ENCODE measurements at regions not wholly inside any gene's neighbourhood (a gene's known extent, or its start where the extent isn't known, plus 50 kb on each side); places are given as distances from the start of the nearest gene placed in this dataset.
"Not testable (repeated sequence)": the region's sequence is repeated elsewhere in the genome, so short reads cannot be mapped to it uniquely, and the experiment has no call there.

DNA sequence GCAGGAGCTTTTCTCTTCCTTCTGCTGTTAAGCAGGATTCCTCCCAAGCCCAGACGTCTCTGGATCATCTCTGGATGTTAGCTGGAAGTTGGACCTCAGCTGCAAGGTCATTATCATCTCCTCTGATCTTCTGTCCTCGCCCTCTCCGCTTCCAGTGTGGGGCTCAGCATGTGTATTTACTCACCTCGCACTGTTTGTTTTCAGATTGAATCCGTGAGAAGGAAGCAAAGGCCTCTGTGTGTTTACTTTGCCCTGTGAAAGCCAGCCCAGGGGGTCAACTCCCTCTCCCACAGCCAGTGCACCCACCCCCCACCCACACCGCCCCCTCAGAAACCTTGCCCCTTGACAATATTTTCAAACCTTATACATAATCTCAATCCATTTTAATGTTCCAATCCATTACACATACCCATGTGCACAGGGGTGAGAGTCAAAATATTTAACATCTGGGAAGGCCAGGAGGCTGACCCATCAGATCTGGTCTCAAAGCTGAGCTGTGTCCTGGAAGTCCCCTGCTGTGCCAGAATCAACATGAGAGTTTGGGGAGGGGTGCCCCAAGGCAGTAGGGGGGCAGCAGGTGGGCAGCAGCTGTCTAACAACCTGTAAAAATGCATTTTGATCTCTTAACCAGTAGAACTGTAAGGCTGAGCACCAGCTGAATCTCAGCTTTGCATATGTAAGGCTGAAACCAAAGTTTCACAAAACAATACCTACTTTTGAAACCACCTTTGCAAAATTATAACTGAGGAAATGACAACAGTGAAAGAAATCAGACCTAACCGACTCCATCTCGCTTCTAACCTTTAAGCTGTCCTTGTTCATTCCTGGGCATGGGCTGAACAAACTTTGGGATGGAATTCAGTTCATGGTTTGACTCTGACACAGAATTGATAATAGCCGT lies 157.9 kb downstream of the ZNF664 start:
- DNase-seq (ENCODE audit: low read depth, low spot score), result no peak

GRCh38 chr12:124131659-124132058 lies 158.6 kb downstream of the ZNF664 start:
- DNase-seq (ENCODE audit: low read depth, low spot score), result no peak

- DNase-seq (ENCODE audit: low read depth, low spot score), result no peak
Measured at GRCh38 chr12:124132530-124132929, 159.5 kb downstream of the ZNF664 start.

DNA sequence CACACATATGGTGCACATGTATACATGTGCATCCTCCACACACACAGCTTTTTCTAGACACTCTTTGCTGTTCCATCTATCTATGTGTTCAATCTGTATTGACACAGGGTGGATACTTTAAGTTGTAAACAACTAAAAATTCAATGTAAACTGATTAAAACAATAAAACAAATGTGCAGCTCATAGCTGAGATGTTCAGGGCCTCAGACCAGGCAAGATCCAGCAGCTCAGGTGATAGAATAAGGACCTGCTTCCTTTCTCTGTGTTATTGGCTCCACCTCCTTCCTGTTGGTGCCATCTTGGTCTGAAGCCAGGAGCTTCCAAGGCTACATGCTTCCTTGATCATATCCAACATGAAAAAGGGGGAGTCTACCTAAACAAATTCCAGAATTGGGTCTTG lies 158.1 kb upstream of the RFLNA start:
- no peak for DNase-seq (ENCODE audit: low read depth, low spot score)

DNA sequence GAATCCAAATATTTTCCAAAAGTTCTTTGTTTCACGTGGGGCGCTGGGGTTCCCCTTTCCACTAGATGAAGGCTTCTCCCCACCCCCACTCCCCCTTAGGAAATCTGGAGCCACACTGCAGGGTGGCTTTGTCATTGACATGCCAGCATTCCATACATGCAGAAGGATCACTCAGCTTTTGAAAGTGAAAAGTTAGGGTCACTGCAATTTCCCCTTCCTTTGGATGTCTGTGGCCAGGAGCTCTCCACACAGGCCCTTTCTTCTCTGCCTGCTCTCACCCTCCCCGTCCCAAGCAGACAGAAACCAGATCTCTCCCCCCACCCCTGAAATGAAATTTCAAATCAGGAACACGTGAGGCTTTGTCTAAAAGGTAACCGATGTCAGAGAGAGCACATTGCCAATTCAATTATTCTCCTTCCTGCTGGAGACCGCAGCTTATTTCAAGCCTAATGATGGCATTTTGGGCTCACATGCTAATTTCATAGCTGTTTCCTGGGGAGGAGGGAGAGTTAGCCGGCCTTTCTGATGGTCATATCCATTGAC lies 153.9 kb upstream of the RFLNA start:
- DNase-seq (ENCODE audit: low read depth, low spot score), result no peak

DNA sequence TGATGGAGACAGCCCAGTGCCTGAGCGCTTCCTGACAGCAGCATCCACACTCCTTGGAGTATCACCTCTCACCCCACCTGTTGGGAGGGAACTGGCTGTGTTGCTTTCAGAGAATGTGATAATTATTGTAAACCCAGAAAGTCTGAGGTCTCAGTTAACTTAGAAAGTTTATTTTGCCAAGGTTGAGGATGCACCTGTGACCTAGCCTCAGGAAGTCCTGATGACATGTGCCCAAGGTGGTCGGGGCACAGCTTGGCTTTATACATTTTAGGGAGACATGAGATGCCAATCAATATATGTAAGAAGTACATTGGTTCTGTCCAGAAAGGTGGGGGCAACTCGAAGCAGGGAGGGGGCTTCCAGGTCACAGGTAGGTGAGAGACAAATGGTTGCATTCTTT lies 153.3 kb upstream of the RFLNA start:
- not testable (repeated sequence) for DNase-seq (ENCODE audit: low read depth, low spot score)

GRCh38 chr12:124142395-124143035 lies 152.4 kb upstream of the RFLNA start:
- DNase-seq (ENCODE audit: low read depth, low spot score), result no peak

GRCh38 chr12:124143726-124144125 lies 151.2 kb upstream of the RFLNA start:
- DNase-seq (ENCODE audit: low read depth, low spot score), result no peak

GRCh38 chr12:124144531-124145194 lies 150.2 kb upstream of the RFLNA start:
- DNase-seq (ENCODE audit: low read depth, low spot score), result no peak

GRCh38 chr12:124147027-124147426 lies 147.9 kb upstream of the RFLNA start:
- no peak for DNase-seq (ENCODE audit: low read depth, low spot score)

- DNase-seq (ENCODE audit: low read depth, low spot score), result no peak
Measured at GRCh38 chr12:124147575-124147974, 147.3 kb upstream of the RFLNA start.

- DNase-seq (ENCODE audit: low read depth, low spot score), result no peak
Measured at GRCh38 chr12:124148481-124149273, 146.2 kb upstream of the RFLNA start.

DNA sequence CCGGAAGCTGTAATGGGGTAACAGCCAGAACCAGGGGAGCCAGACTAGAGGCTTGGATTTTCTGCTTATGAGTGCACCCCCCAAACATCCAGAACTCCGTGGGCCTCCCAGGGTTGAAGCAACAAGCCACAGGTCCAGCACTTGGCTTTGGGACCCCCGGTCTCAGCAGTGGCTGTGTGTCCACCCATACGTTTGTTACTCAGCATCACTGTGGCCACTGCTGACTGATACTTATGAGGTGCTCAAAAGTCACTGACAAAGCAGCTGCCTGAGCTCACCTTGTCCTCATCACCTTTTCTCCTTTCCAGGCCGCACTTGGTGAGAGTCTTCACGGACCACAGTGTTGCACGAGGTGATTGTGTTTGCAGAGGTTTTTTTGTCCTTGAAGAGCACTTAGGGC lies 145.6 kb upstream of the RFLNA start:
- DNase-seq (ENCODE audit: low read depth, low spot score), result no peak

DNA sequence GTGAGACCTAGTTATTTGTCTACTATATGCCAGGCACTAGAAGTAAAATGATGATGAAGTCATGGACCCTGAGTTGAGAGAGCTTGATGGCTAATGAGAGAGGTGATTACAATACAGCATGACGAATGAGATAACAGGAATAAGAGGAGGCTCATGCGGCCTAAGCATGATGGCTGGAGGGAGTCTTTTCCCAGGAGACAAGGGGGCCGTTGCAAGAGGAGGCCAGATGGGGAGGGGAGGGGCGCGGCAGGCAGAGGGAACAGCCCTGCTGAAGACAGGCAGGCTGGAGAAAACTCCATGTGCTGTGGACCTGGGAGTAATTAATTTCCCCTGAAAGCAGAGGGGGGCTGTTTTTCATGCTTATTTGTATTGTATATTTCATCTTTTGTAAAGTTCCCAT lies 144.7 kb upstream of the RFLNA start:
- no peak for DNase-seq (ENCODE audit: low read depth, low spot score)

- DNase-seq (ENCODE audit: low read depth, low spot score), result no peak
Measured at GRCh38 chr12:124151583-124151982, 143.3 kb upstream of the RFLNA start.

DNA sequence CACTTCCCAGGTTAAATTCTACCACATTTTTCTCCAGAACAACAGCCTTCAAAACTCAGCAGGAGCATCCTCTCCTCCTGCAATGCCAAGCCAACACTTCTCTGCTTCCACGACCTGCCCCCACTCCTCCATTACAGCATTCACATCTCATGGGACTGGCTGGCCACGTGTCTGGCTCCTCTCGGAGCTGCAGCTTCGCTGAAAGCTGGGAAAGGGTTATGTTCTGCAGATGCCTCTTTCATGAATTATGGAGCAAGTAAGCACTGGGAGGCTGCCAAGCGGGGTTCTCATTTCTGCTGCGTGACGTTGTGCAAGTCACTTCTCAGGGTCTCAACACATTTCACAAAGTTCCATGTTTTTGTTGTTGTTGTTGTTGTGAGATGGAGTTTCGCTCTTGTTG lies 142.2 kb upstream of the RFLNA start:
- no peak for DNase-seq (ENCODE audit: low read depth, low spot score)

- DNase-seq (ENCODE audit: low read depth, low spot score), result no peak
Measured at GRCh38 chr12:124153392-124153791, 141.5 kb upstream of the RFLNA start.

DNA sequence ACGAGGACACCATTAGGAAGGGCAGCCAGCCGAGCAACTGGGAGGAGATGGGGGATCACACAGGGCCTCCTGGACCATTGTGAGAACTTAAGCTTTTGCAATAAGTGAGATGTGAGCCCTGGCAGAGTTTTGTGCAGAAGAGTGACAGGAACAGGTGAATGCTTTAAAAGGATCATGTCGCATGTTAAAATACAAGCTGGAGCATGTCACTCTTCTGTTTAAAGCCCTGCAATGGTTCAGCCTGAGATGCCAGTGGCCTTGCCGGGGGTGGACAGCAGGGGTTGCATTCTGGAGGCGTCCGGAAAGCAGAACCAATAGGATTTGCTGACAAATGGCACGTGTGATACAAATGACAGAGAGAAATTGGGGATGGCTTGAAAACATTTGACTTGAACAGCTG lies 137.5 kb upstream of the RFLNA start:
- no peak for DNase-seq (ENCODE audit: low read depth, low spot score)

DNA sequence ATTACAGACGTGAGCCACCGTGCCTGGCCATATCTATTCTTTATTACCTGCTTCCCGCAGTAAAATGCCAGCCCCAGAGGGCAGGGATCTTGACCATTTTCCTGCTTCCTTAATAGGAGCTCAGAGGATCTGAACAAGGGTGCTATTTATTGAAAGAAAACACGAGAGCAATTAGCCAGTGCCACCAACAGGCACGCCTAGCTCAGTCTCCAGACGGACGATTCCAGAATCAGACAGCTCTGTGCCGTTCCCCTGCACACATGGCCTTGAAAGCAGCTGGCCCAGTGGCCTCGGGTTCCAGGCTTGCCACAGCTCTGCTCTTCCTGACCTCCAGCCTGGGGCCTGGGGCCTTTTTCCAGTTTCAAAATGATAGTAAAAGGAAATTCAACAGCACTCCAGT lies 135.2 kb upstream of the RFLNA start:
- no peak for DNase-seq (ENCODE audit: low read depth, low spot score)

DNA sequence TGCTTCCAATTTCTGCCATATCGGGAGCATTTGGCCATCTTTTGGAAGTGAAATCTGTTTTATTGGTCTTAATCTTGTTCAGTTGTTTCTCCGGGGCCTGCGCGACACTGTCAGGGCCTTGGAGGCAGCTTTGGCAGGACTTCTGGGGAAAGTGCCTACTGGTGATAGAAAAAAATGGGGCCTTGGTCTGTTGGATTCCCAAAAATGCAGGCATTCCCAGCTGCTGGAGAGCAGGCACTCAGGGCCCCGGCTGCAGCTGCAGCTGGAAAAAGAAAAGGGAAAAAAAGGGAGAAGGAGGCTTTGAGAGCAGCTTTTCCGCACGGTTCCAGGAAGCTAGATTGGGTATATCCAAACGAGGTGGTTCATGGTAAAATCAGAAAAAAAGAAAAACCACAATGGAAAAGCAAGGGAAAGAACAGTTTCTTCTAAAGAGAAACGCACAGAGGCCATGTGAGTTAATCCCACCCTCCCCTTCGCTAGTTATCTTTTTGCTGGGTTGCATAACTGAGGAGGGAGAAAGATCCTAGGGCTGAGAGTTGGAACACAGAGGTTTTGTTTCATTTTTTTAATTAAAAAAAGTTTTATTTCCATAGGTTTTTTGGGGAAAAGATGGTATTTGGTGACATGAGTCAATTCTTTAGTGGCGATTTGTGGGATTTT lies 134.7 kb upstream of the RFLNA start:
- DNase-seq (ENCODE audit: low read depth, low spot score), result no peak

- not testable (repeated sequence) for DNase-seq (ENCODE audit: low read depth, low spot score)
Measured at GRCh38 chr12:124161402-124161801, 133.5 kb upstream of the RFLNA start.

All from pulmonary artery endothelial cell (primary cell).